OCI-LY3 (cell line): ENCODE measurements at regions not wholly inside any gene's neighbourhood (a gene's known extent, or its start where the extent isn't known, plus 50 kb on each side); places are given as distances from the start of the nearest gene placed in this dataset.

Source experiments
- EZH2phosphoT487 ChIP-seq: fragments of 200-600 bp; shearing (Covaris generic); IDR thresholded peaks from 2 replicates; pipeline ENCODE4 v1.6.1; 2018; ENCODE audit warnings: antibody characterized with exemption, mixed run types, low read depth
- TF ChIP-seq, protein P1 (sequence below): fragments of 200-600, 300-600 bp; sonication (generic); IDR thresholded peaks from 2 replicates; pipeline ENCODE4 v1.5.1; 2014; ENCODE audit warnings: antibody characterized with exemption, low read length, low read depth

DNA sequence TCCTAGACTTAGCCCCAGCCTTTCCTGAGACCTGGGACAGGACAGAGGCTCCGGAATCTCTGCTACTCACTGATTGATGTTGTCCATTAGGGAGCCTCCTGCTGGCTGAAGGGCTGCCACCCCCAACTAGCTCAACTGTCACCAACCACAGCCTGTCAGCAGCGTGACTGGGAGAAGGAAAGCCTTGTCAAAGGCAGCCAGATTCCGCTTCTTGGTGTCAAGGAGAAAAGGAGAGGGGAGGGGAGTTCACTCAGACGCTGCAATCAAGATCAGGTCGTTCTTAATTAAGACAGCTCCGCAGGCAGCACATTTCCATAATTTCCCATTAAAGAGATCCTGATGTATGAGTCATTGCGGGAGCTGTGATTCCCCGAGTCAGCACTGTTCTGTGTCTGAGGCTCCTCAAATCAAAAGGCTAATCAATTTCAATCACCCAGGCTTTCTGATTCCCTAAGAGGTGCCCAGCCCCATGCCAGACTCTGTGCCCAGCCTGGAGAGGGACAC is 152.8 kb upstream of the ZBED5 start:
- TF ChIP-seq, protein P1, sequence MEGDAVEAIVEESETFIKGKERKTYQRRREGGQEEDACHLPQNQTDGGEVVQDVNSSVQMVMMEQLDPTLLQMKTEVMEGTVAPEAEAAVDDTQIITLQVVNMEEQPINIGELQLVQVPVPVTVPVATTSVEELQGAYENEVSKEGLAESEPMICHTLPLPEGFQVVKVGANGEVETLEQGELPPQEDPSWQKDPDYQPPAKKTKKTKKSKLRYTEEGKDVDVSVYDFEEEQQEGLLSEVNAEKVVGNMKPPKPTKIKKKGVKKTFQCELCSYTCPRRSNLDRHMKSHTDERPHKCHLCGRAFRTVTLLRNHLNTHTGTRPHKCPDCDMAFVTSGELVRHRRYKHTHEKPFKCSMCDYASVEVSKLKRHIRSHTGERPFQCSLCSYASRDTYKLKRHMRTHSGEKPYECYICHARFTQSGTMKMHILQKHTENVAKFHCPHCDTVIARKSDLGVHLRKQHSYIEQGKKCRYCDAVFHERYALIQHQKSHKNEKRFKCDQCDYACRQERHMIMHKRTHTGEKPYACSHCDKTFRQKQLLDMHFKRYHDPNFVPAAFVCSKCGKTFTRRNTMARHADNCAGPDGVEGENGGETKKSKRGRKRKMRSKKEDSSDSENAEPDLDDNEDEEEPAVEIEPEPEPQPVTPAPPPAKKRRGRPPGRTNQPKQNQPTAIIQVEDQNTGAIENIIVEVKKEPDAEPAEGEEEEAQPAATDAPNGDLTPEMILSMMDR = peak; percentile 12; the same call in 1 of the 2 replicates
- no peak for TF ChIP-seq EZH2phosphoT487
